HCT116 (cell line): ENCODE measurements at regions not wholly inside any gene's neighbourhood (a gene's known extent, or its start where the extent isn't known, plus 50 kb on each side); places are given as distances from the start of the nearest gene placed in this dataset.

ENCODE experiments used
- CBX3 ChIP-seq: IDR thresholded peaks from 2 replicates; pipeline ENCODE4 v1.6.1; 2012; ENCODE audit warnings: low read depth
- EGR1 ChIP-seq: IDR thresholded peaks from 2 replicates; pipeline ENCODE4 v1.6.1; 2012; ENCODE audit warnings: low read depth
- FOSL1 ChIP-seq: IDR thresholded peaks from 2 replicates; pipeline ENCODE4 v1.6.1; 2012; ENCODE audit warnings: low read depth
- MAX ChIP-seq: IDR thresholded peaks from 2 replicates; pipeline ENCODE4 v1.6.1; 2012
- RAD21 ChIP-seq: IDR thresholded peaks from 2 replicates; pipeline ENCODE4 v1.6.1; 2012; ENCODE audit warnings: low read depth, mild to moderate bottlenecking
- REST ChIP-seq: IDR thresholded peaks from 2 replicates; pipeline ENCODE4 v1.6.1; 2012; ENCODE audit warnings: low read depth
- SP1 ChIP-seq: IDR thresholded peaks from 2 replicates; pipeline ENCODE4 v1.6.1; 2012; ENCODE audit warnings: low read depth
- SRF ChIP-seq: IDR thresholded peaks from 2 replicates; pipeline ENCODE4 v1.6.1; 2012; ENCODE audit warnings: low read depth
- TCF7L2 ChIP-seq: IDR thresholded peaks from 2 replicates; pipeline ENCODE4 v1.7.0; 2011; ENCODE audit warnings: borderline replicate concordance, inconsistent platforms; ENCODE audit not compliant: insufficient read depth, insufficient read length; ENCODE audit errors: extremely low read depth
- YY1 ChIP-seq: IDR thresholded peaks from 2 replicates; pipeline ENCODE4 v1.6.1; 2011; ENCODE audit warnings: low read length, low read depth, moderate library complexity, mild to moderate bottlenecking; ENCODE audit not compliant: insufficient replicate concordance; ENCODE audit errors: extremely low read depth
- ZBTB33 ChIP-seq: IDR thresholded peaks from 2 replicates; pipeline ENCODE4 v1.6.1; 2011; ENCODE audit warnings: mild to moderate bottlenecking, low read length, moderate library complexity; ENCODE audit not compliant: insufficient replicate concordance; ENCODE audit errors: extremely low read depth
- ZFX ChIP-seq: fragments of 450-650 bp; IDR thresholded peaks from 2 replicates; pipeline ENCODE4 v1.6.1; 2017
- ZNF274 ChIP-seq: fragments of 200-500 bp; sonication (Bioruptor generic); IDR thresholded peaks from 2 replicates; pipeline ENCODE4 v1.6.1; 2014; ENCODE audit warnings: mild to moderate bottlenecking, low read depth, low read length, inconsistent platforms

GRCh38 chr10:4725917-4726606, 99.9 kb upstream of the AKR1E2 start (continued):
- TF ChIP-seq REST (no peak), CBX3 (peak; percentile 94; the same call in 1 of the 2 replicates), SRF (peak; percentile 84), FOSL1 (peak; percentile 99), RAD21 (peak; percentile 42), ZBTB33 (no peak), ZNF274 (no peak), MAX (no peak), EGR1 (peak; percentile 61; the same call in 1 of the 2 replicates), ZFX (no peak), SP1 (peak; percentile 98), YY1 (no peak), TCF7L2 (peak; percentile 76)
